HG02623 (cell line): ENCODE measurements at regions not wholly inside any gene's neighbourhood (a gene's known extent, or its start where the extent isn't known, plus 50 kb on each side); places are given as distances from the start of the nearest gene placed in this dataset.

Experiments used
- ATAC-seq: cut with Tn5 transposase; IDR thresholded peaks from one replicate; pipeline ENCODE4 v1.9.1; 2021; ENCODE audit warnings: moderate library complexity; ENCODE audit not compliant: unreplicated experiment

DNA sequence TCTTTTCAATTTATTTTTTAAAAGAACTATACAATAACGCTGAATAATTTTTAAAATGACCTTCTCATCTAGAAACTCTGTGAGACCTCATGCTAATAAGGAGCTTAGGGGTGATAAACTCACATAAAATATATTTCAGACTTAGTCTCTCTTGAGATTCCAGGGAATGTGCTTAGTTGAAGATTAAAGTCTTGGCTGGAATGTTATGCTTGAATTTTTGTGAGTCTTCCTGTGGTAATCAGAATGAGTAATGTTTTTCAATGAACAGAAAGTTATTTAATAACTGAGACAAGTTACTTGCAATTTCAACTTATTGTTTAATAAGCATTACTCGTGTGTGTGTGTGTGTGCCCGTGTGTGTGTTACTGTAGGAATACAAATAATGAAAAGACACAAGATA lies 379.9 kb upstream of the EPHA7 start:
- ATAC-seq: no peak

DNA sequence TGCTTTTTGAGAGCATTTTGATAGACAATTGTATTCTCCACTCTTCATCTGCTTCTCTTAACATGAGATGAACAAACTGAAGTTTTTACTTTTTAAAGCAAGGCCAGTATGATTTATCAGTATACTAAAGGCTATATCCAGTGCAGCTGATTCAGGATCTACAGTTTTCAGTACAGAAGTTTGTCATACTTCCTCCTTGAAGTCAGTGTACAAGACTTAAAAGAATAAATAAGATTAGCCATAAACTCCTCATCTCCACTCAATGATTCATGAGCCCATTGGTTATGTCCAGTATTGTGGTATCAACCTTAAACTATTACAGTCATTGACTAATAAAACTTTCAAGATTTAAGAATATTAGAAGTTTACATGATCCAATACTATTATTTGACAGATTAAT lies 374.8 kb upstream of the EPHA7 start:
- ATAC-seq: no peak

DNA sequence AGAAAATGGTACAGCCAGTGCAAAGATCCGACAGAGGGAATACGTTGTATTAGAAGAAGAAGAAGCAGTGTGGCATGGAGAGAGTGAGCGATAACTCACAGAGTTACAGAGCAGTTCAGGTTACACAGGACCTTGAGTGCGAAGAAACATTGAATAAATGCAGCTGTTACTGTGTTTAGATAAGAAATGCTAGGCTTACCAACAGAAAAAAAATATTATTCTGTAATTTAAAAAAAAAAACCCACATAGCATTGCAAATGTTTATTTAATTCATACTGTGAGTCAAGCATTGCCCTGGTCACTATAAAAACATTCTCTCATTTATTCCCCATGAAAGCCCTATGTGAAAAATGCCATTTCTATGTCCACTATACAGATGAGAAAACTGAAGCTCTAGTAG lies 373.4 kb upstream of the EPHA7 start:
- no peak for ATAC-seq

DNA sequence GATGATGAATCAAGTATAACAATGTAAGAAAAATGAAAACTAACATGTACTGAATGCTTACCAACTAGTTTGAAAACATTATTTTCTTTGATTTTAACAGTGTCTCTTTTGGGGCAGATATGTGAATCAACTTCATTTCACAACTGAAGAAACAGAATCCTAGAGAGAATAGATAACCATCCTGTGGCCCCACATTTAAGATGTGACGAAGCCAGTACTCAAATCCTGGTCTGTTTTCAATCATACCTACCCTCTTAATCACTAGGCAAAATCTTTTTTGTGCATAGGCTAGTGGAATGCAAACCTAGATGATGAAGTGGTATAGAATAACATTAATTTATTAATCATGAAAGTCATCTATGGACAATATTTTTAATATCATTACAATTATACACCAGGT lies 371.6 kb upstream of the EPHA7 start:
- ATAC-seq: no peak

DNA sequence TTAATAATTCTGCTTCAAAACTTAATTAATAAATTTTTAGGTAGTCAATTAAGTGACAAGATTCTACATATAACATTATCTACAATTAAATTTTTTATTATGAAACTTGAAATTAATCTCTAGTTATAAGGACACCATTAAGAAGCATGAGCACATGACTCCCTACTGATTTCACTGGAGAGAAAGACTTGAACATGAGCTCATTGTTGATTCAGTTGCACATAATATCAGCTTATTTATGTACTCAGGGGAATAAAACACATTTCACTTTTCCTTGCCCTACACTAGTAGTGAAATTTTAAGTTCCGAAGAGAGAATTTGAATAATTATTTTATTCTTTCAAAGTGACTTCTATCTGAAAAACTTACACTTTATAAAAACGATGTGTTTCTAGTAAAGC lies 370.2 kb upstream of the EPHA7 start:
- no peak for ATAC-seq

DNA sequence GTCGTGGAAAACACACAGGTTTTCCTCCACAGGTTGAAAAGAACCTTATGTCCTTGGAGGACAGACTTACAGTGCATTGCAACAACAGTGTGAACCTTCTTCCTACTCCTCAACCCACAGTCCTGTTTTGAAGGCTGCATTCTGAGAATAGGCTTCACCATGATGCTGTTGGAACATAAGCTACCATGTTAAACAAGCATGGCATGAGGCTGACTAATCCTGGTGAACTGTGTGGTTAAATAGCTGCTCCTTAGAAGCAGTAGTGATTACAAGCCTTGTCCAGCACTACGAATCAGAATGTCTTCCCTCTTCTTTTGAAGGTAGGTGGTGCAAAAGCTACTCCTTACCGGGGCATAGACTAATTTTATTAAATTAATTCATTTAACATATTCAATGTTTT lies 368.5 kb upstream of the EPHA7 start:
- no peak for ATAC-seq

DNA sequence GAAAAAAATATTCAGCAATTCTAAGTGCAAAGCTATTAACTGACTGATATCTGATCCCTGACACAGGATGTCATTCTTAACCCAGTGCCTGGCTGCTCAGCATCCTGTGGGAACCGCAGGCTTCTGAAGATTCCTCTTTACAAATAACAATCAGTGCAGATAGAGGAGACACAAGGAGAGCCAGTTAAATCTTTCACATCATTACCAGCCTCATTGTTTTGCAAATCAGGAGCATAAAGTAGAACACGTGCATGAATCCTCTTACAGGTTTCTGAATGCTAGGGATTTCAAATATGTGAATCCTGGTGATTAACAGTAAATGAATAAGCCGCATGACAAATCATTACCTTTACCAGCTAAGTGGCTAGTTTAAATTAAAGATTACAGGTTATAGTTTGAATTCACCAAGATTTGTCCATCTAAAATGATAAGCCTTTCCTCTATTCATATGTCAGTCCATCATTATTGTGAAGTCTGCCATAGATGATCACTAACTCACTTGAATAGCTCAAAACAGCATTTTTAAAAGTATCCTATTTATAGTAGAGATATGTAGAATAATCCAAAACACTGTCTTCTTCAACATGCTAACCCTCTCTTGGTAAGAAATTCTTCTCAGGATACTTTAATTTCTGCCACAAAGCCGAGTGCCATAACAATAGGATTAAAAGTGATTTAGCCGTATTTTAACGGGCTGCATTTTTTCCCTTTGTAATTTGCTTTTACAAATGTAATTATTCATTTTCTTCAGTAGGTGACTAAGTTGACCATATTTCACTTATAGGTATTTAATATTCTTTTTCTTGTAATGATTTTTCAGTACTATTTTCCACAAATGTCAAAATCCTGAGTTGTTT lies 367.3 kb upstream of the EPHA7 start:
- ATAC-seq: no peak

DNA sequence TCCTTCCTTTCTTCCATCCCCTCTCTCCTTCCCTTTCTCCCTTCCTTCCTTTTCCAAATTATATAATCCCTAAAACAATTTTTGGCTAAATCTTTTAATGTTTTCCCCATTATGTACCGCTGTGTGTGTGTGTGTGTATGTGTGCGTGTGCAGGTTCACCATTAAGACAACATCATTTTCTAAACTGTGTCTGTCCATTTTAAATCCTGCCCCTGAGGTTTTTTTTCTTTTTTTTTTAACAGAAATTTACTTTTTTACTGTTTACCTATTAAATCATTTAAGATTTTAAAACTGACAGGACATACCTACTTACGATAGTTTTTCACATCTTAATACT lies 366.3 kb upstream of the EPHA7 start:
- no peak for ATAC-seq

DNA sequence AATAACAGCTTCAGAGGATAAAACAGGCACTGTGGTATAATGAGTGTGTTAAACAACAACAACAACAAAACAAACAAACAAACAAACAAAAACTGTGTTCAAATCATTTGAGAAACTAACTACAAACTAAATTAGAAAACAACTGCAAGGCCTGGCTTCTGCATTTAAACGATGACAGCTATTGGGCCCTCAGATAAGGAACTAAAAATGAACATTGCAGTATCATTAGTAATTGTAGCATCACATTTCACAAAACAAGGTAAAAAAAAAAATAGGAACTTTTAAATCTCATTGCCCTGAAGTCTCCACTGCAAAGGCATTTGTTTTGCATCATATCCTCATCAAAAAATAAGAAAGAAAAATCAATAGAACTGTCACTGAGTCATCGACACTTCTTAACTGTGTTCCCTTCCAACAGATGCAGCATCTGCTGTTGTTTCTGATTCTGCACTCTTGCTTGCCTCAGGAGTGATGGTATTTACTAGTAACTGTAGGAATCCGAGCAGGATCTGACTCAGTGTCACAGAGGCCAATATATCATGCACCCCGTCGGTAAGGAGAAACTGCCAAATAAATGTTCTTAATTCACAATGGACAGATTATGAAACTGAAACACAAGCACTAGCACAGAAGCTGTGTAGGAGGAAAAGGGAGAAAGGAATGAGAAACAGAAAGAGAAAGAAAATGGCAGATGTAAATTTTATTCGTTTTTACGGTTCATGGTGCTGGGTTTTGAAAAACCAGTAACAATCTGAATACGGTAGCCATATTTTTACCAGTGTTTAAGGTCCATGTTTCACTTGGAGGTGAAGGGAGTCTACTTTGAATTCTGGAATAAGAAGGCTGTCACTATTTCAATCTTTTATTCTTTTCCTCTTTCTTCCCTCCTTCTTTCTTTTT lies 365.7 kb upstream of the EPHA7 start:
- ATAC-seq: no peak

DNA sequence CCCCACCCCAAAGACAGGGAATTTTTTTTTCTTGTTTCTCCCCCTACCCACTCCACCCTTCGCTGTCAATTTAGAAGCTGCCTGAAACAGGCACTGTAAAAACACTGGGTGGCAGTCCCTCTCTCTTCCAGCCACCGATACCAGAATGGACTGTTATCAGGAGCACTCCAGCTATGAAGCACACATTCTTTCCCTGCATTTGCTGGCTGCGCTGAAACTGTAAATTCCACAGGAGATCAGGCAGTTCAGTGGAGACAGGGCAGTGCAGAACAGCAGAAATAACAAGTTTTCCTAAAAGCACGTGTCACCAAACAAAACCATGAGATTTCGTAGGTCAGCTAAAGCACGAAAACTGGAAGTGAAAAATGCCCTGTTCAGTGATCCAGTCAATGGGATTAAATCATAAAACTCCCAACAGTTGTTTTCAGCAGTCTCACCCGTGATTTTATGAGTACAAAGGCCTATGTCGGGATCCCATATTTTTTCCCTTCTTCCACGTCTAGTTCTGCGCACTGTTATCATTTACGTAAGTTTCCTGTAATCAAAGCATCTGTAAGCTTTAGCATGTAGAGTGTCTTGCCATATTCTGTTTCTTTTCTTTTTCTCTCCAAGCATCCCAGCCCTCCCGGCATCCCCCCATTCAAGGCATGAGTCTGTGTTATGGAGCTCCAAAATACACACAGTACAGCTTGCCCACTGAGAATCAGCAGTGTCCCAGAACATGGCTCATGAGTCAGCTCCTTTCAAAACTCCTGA lies 359.9 kb upstream of the EPHA7 start:
- no peak for ATAC-seq

DNA sequence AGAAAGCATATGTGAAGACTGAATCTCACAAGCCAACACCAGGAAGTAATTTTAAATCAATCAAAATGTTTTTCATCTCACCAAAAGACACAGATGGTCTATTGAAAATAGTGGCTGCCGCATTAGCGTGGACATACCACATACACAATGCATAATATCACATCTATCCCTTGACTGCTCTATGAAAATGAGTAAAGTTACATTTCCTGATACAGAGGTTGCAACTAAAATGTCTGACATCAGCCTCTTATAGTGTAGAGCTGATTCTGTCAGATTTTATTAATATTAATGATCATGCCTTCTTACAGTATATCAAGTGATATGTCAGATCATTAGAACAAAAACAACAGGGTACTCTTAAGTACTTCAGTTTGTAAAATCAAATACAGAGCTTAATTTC lies 339.8 kb upstream of the EPHA7 start:
- no peak for ATAC-seq

DNA sequence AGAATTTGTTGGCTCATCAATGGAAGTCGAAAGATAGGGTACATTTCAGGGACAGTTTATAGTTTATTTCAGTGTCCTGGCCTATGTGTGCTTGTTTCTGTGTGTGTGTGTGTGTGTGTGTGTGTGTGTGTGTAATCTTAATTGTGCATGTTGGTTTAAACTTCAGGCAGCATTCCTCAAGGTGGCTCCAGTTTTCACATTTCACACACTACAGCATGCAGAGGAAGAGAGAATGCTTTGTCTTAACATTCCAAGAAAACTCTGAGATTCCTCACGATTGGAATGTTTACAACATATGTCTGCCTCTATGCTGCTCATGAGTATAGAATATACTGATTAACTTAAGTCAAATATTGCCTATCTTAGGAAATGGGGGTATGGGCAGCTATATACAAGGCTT lies 332.6 kb upstream of the EPHA7 start:
- no peak for ATAC-seq

DNA sequence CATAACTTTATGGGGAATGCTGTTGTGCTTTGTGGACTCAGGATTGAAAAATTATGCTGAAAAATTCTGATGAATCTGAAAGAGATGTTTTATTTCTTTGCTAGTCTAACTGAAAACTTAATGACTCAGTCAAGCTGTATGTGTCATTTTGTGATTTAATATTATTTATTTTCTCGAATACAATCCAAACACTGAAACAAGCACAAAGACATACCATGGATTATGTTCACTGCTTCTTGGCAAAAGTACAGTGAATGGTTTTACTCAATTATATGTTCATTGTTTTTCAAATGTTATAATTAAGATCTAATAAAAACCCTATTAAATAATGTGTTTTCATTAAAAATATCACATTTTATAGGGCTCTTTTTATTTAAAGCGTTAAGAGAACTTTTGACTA lies 330.6 kb upstream of the EPHA7 start:
- ATAC-seq: no peak

DNA sequence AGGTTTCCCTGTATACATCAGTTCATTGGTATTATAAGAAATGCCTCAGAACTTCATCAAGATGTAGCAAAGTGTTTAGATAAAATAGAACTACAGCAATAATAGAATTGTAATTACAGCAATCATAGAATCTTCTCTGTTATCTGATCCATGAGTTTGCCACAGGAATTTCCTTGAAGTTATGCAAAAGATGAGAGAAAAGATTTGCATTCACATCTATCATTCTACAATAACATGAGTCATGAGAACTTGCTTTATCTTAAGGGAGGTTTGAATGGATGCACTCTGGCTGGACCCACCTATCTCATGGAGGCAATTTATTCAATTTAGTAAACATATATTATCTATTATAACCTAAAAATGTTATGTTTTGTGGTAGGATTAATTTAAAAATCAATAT lies 329.8 kb upstream of the EPHA7 start:
- no peak for ATAC-seq

DNA sequence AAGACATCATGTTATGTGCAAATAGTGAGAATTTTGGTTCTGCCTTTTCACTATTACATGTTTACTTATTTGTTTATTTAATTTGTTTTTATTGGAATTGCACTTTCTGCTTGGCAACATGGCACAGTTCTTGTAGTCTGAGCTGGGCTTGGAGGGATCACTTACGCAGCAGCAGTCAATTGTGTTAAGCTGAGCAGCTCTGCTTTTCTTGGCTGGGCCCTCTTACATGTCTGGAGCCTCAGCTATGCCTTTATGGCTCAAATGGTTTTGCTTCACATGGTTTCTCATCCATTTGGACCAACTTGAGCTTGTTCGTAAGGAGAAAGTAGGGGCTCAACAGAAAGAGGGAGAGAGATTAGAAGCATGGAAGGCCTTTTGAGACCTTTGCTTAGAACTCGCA lies 327.5 kb upstream of the EPHA7 start:
- ATAC-seq: no peak

DNA sequence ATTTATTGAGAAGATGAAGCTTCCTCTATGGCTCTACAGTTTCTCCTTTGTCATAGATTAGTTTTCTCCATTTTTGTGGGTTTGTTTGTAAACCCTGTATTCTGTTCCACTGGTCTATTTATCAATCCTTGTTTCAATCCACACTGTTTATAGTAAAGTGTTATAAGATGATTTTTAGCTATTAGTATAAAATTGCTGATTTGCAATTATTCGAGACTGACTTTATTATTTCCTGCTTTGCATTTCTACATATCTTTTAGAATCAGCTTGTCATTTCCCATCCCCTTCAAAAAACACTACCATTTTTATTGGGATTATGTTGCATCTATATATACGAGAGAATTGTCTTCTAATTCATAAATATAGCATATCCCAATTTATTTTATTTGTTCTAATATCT lies 325.9 kb upstream of the EPHA7 start:
- no peak for ATAC-seq

DNA sequence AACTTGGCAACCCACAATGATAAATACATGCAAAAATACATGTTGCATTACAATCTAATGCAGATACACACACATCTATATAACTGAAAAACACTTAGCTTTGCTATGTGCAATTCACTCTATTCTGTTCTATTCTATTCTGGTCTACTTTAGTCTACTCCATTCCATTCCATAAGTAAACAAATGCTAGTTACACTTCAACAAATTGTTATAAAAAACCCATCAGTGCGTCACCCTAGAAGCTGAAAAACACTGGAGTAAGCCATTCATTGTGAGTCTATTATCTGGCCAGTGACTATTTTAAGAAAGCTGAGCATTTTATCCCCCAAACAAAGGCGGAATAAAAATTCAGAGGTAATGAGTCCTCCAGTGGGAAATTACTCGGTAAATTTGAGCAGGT lies 315.7 kb upstream of the EPHA7 start:
- no peak for ATAC-seq

DNA sequence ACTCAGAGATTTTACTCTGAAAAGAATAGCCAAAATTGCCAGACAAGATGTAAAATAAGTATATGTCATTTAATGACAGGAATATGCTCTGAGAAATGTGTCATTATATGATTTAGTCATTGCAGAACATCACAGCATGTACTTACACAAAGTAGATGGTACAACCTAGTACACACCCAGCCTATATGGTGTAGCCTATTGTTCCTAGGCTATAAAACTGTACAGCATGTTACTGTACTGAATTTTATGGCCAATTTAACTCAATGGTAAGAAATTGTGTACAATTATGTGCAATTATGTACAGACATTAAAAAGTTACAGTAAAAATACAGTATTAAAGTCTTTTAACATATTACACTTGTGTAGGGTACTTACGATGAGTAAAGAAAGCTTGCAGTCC lies 311.9 kb upstream of the EPHA7 start:
- no peak for ATAC-seq

DNA sequence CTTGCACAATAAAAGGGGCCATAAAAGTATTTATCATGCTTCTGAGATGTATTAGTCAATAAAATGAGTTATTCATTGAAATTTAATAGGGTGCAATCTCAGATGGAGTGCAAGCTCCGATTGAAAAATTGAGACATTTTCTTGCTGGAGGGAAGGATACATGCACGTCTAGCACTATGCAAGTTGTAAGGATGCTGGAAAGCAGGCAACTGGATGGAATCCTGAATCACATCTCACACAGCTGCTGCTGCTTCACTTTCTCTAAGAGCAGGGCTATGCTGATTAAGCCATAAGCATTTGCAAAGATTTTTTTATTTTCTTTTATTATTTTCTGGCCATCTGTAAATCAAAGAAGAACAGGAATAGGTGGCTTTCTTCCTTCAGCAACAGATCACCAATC lies 308.8 kb upstream of the EPHA7 start:
- ATAC-seq: no peak

DNA sequence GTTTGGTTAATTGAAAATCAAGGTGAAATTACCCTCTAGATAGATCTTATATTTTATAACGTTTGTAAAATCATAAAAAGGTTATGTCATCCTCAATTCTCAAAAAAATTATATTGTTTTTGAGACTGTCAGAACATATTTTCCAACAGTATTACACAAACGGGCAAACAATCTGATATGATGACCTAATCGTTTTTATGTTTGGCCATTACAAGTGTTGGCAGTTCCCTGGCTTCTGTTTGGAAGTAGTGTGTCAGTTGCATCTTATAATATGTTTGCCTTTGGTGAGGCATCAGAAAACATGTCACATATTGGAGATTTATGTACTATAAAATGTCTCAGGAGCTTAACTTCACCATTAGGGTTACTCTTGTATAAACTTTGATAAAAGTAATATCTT lies 308.1 kb upstream of the EPHA7 start:
- no peak for ATAC-seq

DNA sequence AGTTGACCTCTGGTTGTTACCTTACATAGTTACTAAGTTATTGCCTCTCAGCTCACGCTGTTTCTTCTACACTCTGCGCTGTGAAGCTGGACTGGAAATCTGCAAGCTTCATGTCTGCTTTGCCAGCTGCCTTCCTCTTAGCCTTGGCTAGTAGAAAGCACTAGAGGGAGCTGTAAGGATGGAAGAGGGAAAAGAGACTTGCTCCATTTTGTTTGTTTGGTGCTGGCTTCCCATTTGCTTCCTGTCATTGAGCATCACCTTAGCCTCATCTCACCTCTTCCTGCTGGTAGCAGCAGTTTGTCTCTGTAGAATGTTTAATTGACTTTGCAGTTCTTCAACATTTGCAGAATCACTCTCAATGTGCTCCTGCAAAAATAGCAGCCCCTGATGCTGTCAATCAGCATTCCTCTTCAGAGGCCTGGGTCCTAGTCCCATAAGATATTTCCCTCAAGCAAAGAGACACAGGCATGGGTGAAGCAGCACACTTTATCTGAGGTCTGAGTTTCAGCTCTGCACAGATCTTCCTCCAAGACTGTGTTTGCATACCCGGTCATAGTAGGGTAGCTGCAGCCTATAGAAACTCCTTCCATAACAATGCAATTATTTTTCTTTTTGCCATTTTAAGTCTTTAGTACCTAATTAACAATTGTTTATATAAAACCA lies 302.2 kb upstream of the EPHA7 start:
- no peak for ATAC-seq
